ENCODE measurements at regions not wholly inside any gene's neighbourhood (a gene's known extent, or its start where the extent isn't known, plus 50 kb on each side); places are given as distances from the start of the nearest gene placed in this dataset.

- TF ChIP-seq ZNF148 (tag by site-specific recombination; IDR thresholded peaks at IDR 0.05; ENCODE audit: borderline replicate concordance), result no peak
- no peak for TF ChIP-seq ZSCAN18 (tag by site-specific recombination; IDR thresholded peaks at IDR 0.05)
- no peak for TF ChIP-seq ZBTB6 (tag by site-specific recombination; IDR thresholded peaks at IDR 0.05)
- TF ChIP-seq GLIS1 (tag by site-specific recombination; IDR thresholded peaks at IDR 0.05), result no peak
Observed at GRCh38 chr11:105398636-105399035, 211.2 kb upstream of the GRIA4 start (continued).

GRCh38 chr11:105393326-105393725 lies 216.5 kb upstream of the GRIA4 start:
- Histone ChIP-seq H3K4me1 (ENCODE audit: control insufficient read depth, insufficient read depth, low read length) (no peaks in the 10 kb centered on the region), H3K27ac (ENCODE audit: extremely low read depth, low read depth, low read length) (no peak overlapping the region), H3K4me3 (ENCODE audit: low read depth, low read length) (no peak overlapping the region), H3K9me3 (ENCODE audit: control insufficient read depth, insufficient read depth, low read depth, low read length) (no peaks in the 10 kb centered on the region), H3K36me3 (ENCODE audit: control insufficient read depth in 2 of 2, insufficient read depth in 1 of 2, low read length in 2 of 2) (no peaks in the 10 kb centered on the region)
- TF ChIP-seq ZNF140 (tag by site-specific recombination; IDR thresholded peaks at IDR 0.05) (no peak), GLIS1 (tag by site-specific recombination; IDR thresholded peaks at IDR 0.05) (no peak), ZNF792 (tag by site-specific recombination; IDR thresholded peaks at IDR 0.05) (no peak), ZNF530 (tag by site-specific recombination; IDR thresholded peaks at IDR 0.05; ENCODE audit: low read depth) (no peak), IKZF3 (tag by site-specific recombination; IDR thresholded peaks at IDR 0.05) (no peak), ZNF449 (tag by site-specific recombination; IDR thresholded peaks at IDR 0.05) (no peak), ZNF350 (tag by site-specific recombination; IDR thresholded peaks at IDR 0.05) (no peak), ZBTB20 (tag by site-specific recombination; IDR thresholded peaks at IDR 0.05) (no peak)
- POLR2A ChIA-PET, result no interaction called here
- CTCF ChIA-PET, result no interaction called here

- H3K4me1 ChIP-seq (ENCODE audit: control insufficient read depth, insufficient read depth, low read length), result no peaks in the 10 kb centered on the region
- no peak overlapping the region for H3K27ac ChIP-seq (ENCODE audit: extremely low read depth, low read depth, low read length)
- H3K4me3 ChIP-seq (ENCODE audit: low read depth, low read length), result no peak overlapping the region
- TF ChIP-seq ZBTB7A (tag by site-specific recombination; IDR thresholded peaks at IDR 0.05; ENCODE audit: low read depth) (no peak), ZNF76 (tag by site-specific recombination; IDR thresholded peaks at IDR 0.05; ENCODE audit: borderline replicate concordance, low read depth) (no peak), ZBTB8A (tag by site-specific recombination; IDR thresholded peaks at IDR 0.05) (no peak), ZNF704 (tag by site-specific recombination; IDR thresholded peaks at IDR 0.05) (no peak), MZF1 (tag by site-specific recombination; IDR thresholded peaks at IDR 0.05; ENCODE audit: borderline replicate concordance) (no peak)
- H3K36me3 ChIP-seq (ENCODE audit: control insufficient read depth in 2 of 2, insufficient read depth in 1 of 2, low read length in 2 of 2), result no peaks in the 10 kb centered on the region
- ChIA-PET POLR2A (no interaction called here), CTCF (no interaction called here)
- no peaks in the 10 kb centered on the region for H3K9me3 ChIP-seq (ENCODE audit: control insufficient read depth, insufficient read depth, low read depth, low read length)
Observed at GRCh38 chr11:105392556-105392955, 217.3 kb upstream of the GRIA4 start.
